ENCODE measurements at regions not wholly inside any gene's neighbourhood (a gene's known extent, or its start where the extent isn't known, plus 50 kb on each side); places are given as distances from the start of the nearest gene placed in this dataset.

DNA sequence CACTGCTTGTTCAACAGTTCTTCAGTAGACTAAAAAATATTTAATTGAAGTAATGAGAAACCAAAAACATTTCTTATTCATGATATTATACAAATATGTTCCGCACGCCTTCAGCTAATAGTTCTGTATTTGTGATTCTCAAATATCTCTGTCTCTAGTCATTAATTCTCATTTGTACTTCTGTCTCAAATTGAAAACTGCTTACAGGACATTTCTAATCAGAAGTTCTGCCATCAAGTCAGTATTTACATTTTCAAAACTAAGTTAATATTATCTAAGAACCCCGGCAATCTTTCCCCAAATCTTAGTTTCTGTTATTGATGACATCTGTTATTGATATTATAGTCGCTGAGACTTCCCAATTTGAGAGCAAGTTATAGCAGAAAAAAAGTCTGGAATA is 78.6 kb upstream of the PGRMC2 start:
- CTCF ChIA-PET = interaction anchor here (1.2 kb wide), 1 partner anchor 16 kb away, joined by 3 read pairs; no protein-coding TSS in a partner anchor
- TF ChIP-seq, protein P1, sequence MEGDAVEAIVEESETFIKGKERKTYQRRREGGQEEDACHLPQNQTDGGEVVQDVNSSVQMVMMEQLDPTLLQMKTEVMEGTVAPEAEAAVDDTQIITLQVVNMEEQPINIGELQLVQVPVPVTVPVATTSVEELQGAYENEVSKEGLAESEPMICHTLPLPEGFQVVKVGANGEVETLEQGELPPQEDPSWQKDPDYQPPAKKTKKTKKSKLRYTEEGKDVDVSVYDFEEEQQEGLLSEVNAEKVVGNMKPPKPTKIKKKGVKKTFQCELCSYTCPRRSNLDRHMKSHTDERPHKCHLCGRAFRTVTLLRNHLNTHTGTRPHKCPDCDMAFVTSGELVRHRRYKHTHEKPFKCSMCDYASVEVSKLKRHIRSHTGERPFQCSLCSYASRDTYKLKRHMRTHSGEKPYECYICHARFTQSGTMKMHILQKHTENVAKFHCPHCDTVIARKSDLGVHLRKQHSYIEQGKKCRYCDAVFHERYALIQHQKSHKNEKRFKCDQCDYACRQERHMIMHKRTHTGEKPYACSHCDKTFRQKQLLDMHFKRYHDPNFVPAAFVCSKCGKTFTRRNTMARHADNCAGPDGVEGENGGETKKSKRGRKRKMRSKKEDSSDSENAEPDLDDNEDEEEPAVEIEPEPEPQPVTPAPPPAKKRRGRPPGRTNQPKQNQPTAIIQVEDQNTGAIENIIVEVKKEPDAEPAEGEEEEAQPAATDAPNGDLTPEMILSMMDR (IDR thresholded peaks at IDR 0.05; ENCODE audit: unreplicated experiment) = no peak

GRCh38 chr4:128364565-128364964 is 77.0 kb upstream of the PGRMC2 start:
- POLR2A ChIA-PET = no interaction called here
- Mint-ChIP-seq H3K4me3 (ENCODE audit: unreplicated experiment) (no peak overlapping the region), H3K36me3 (ENCODE audit: insufficient read depth, unreplicated experiment) (peaks cover 6% of the 10 kb centered on the region), H3K9me3 (ENCODE audit: unreplicated experiment) (peaks cover under 1% of the 10 kb centered on the region), H3K27ac (ENCODE audit: low read depth, unreplicated experiment) (no peak overlapping the region), H3K27me3 (ENCODE audit: insufficient read depth, unreplicated experiment) (no peaks in the 10 kb centered on the region), H3K4me1 (ENCODE audit: insufficient read depth, unreplicated experiment) (no peaks in the 10 kb centered on the region)
- intact Hi-C loops (cut with micrococcal nuclease) = no loop called here
- CTCF ChIA-PET = interaction anchor here (1.3 to 1.6 kb wide), 2 partner anchors 10 to 23 kb away, joined by 4 read pairs; no protein-coding TSS in a partner anchor
- TF ChIP-seq, protein P1 (IDR thresholded peaks at IDR 0.05; ENCODE audit: unreplicated experiment) = no peak
- no TSS peak for BruUV-seq (replicated peaks)
- DNase-seq (ENCODE audit: unreplicated experiment) = peak; percentile 30

More for the DNA sequence above, 78.6 kb upstream of the PGRMC2 start:
- intact Hi-C loops (cut with micrococcal nuclease) = no loop called here
- Mint-ChIP-seq H3K36me3 (ENCODE audit: insufficient read depth, unreplicated experiment) (peaks cover 6% of the 10 kb centered on the region), H3K27me3 (ENCODE audit: insufficient read depth, unreplicated experiment) (no peaks in the 10 kb centered on the region), H3K4me1 (ENCODE audit: insufficient read depth, unreplicated experiment) (peaks cover 5% of the 10 kb centered on the region), H3K4me3 (ENCODE audit: unreplicated experiment) (no peak overlapping the region), H3K27ac (ENCODE audit: low read depth, unreplicated experiment) (no peak overlapping the region), H3K9me3 (ENCODE audit: unreplicated experiment) (peaks cover 7% of the 10 kb centered on the region)
- DNase-seq (ENCODE audit: unreplicated experiment) = no peak
- BruUV-seq (replicated peaks) = no TSS peak
- POLR2A ChIA-PET = interaction anchor here (1.4 kb wide), 1 partner anchor 9 kb away, joined by 3 read pairs; no protein-coding TSS in a partner anchor

- no peaks in the 10 kb centered on the region for H3K9me3 Mint-ChIP-seq (ENCODE audit: unreplicated experiment)
- DNase-seq (ENCODE audit: unreplicated experiment) = no peak
- peaks cover 2% of the 10 kb centered on the region for H3K4me1 Mint-ChIP-seq (ENCODE audit: insufficient read depth, unreplicated experiment)
- TF ChIP-seq, protein P1 (IDR thresholded peaks at IDR 0.05; ENCODE audit: unreplicated experiment) = no peak
- no TSS peak for BruUV-seq (replicated peaks)
- H3K27ac Mint-ChIP-seq (ENCODE audit: low read depth, unreplicated experiment) = no peak overlapping the region
- intact Hi-C loops (cut with micrococcal nuclease) = no loop called here
- POLR2A ChIA-PET = no interaction called here
- H3K36me3 Mint-ChIP-seq (ENCODE audit: insufficient read depth, unreplicated experiment) = peaks cover 6% of the 10 kb centered on the region
- no peaks in the 10 kb centered on the region for H3K27me3 Mint-ChIP-seq (ENCODE audit: insufficient read depth, unreplicated experiment)
- H3K4me3 Mint-ChIP-seq (ENCODE audit: unreplicated experiment) = no peak overlapping the region
- CTCF ChIA-PET = interaction anchor here (1.3 to 1.6 kb wide), 2 partner anchors 10 to 24 kb away, joined by 4 read pairs; no protein-coding TSS in a partner anchor
Observed at GRCh38 chr4:128363966-128364365, 76.4 kb upstream of the PGRMC2 start.

DNA sequence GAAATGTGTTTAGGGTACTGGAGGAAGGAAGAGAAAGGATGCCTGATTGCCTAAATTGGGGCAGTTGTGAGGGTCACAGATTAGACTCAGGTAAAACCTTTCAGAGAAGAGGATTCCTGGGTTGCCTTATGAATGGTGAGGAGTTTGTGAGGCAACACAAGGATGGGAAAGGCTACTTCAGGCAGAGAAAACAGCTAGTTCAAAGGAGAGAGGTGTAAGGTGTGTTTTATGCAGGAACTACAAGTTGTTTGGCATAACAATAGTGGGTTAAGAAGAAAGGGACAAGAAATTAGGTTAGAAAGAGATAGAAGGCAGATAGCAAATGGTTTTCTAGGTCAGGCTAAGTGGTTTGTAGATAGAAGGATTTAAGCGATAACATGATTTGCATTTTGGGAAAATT is 75.1 kb upstream of the PGRMC2 start:
- no TSS peak for BruUV-seq (replicated peaks)
- POLR2A ChIA-PET = no interaction called here
- no peak overlapping the region for H3K4me3 Mint-ChIP-seq (ENCODE audit: unreplicated experiment)

More for the DNA sequence above, 75.1 kb upstream of the PGRMC2 start:
- no peak for DNase-seq (ENCODE audit: unreplicated experiment)
- no peaks in the 10 kb centered on the region for H3K9me3 Mint-ChIP-seq (ENCODE audit: unreplicated experiment)
- H3K4me1 Mint-ChIP-seq (ENCODE audit: insufficient read depth, unreplicated experiment) = peaks cover 13% of the 10 kb centered on the region
- no peaks in the 10 kb centered on the region for H3K27me3 Mint-ChIP-seq (ENCODE audit: insufficient read depth, unreplicated experiment)
- TF ChIP-seq, protein P1 (IDR thresholded peaks at IDR 0.05; ENCODE audit: unreplicated experiment) = no peak
- intact Hi-C loops (cut with micrococcal nuclease) = no loop called here
- H3K27ac Mint-ChIP-seq (ENCODE audit: low read depth, unreplicated experiment) = no peak overlapping the region
- CTCF ChIA-PET = no interaction called here
- peaks cover 6% of the 10 kb centered on the region for H3K36me3 Mint-ChIP-seq (ENCODE audit: insufficient read depth, unreplicated experiment)

Data from MCF 10A (cell line).